C4-2B (cell line): ENCODE measurements at regions not wholly inside any gene's neighbourhood (a gene's known extent, or its start where the extent isn't known, plus 50 kb on each side); places are given as distances from the start of the nearest gene placed in this dataset.

ENCODE experiments used
- CTCF ChIP-seq: fragments of 450-650 bp; conservative IDR thresholded peaks from 2 replicates; pipeline ENCODE4 v1.5.1; 2017; ENCODE audit warnings: mild to moderate bottlenecking
- ZFX ChIP-seq: fragments of 450-650 bp; IDR thresholded peaks from 2 replicates; pipeline ENCODE4 v1.6.1; 2017

- no peak for TF ChIP-seq CTCF
- TF ChIP-seq ZFX: no peak
Observed at GRCh38 chr1:30061292-30062220, 661.8 kb downstream of the MATN1 start.
